ENCODE measurements at regions not wholly inside any gene's neighbourhood (a gene's known extent, or its start where the extent isn't known, plus 50 kb on each side); places are given as distances from the start of the nearest gene placed in this dataset.

GRCh38 chr4:123896446-123897071 is 500.0 kb downstream of the SPRY1 start:
- DNase-seq: no peak

GRCh38 chr4:123898946-123899666 is 502.5 kb downstream of the SPRY1 start:
- DNase-seq: no peak

DNA sequence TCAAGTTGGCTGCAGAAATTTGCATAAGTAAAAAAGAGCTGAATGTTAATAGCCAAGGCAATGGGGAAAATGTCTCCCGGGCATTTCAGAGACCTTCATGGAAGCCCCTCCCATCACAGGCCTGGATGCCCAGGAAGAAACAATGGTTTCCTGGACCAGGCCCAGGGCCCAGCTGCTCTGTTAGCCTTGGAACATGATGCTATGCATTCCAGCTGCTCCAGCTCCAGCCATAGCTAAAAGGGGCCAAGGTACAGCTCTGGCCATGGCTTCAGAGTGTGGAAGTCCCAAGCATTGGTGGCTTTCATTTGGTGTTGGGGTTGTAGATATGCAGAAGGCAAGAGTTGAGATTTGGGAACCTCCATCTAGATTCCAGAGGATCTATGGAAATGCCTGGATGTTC is 508.3 kb downstream of the SPRY1 start:
- DNase-seq: no peak

DNA sequence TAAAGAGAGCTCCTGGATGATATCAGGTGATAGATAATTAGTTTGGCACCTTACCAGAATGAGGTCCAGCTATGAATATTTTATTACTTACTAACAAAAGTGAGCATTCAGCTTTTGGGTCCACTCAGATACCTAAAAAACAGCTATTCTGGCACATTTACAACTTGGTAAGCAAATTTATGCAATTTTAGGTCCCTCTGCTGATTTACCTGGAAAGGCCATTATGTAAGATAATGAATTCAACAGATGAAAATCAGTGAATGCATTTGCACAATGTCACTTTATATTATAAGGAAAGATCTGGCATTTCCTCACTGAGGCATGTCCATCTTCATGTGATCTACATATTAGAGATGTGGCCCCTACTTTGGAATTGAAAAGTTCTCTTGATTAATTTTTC is 517.0 kb downstream of the SPRY1 start:
- DNase-seq: peak; percentile 6

DNA sequence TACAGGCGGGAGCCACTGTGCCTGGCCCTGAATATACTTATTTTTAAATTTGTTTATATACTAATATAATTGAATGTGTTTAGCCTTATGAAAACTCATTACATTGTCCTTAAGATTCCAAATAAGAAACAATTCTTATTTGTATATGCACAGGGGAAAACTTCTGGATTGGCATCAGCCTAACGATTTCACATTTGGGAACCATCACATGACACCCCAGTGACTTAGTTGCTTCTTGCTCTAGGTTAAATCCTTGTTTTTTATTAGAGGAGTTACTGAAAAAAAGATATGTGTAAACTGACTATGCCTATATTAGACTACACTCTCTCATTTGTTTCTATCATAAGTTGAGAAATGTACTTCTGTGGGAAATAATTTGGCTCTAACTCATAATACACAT is 520.2 kb downstream of the SPRY1 start:
- DNase-seq: no peak

DNA sequence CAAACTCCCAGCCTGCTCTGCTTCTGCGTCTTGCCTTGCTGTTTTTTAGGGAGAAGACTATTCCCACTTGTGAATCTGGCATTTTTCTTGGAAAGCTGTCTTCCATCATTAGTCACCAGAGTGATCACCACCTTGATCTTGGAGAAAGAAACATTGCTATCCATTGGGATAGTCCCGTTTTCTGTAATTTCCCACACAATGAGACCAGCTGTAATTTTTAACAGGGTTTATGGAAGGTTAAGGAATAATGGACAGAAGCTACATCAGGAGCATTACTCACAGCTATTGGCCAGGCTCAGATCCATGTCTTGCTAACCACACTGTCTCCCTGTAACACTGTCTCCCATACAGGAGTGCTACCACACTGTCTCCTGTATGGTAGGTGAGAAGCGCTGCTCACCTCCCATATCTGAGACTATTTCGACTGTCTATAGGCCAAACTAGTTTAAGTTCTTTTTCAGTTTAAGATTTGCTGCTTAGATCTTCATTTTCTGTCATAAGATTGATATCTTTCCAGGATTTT is 523.0 kb downstream of the SPRY1 start:
- no peak for DNase-seq

DNA sequence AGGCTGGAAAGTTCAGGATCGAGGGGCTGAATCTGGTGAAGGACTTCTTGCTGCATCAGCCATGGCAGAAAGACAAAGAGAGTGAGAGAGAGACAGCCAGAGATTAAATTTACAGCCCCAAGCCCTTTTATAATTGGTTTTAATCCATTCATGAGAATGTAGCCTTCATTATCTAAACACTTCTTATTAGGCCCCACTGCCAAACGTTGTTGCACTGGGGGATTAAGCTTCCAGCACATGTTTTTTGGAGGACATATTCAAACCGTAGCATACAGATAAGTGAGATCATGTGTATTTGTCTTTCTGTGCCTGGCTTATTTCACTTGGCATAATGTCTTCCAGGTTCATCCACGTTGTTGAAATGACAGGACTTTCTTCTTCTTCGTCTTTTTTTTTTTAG is 524.7 kb downstream of the SPRY1 start:
- DNase-seq: no peak

GRCh38 chr4:123922847-123923246 is 526.3 kb downstream of the SPRY1 start:
- DNase-seq: no peak

GRCh38 chr4:123924536-123924935 is 527.9 kb downstream of the SPRY1 start:
- DNase-seq: no peak

DNA sequence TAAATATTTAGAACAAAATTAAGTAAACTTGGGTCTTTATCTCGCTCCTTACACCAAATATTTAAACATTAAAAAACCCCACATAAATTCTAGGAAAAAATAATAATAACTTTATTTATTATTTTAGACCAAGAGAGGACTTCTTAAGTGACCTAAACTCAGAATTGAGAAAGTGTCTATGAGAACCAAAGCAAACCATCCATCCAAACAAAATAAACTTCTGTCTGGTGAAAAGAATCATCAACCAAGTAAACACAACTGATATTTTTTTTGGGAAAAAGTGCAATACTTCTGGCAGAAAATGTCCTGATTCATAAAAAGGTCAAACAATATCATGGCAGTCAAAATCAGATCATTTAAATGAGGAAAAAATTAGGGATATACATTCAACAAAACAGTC is 533.0 kb downstream of the SPRY1 start:
- DNase-seq: no peak

DNA sequence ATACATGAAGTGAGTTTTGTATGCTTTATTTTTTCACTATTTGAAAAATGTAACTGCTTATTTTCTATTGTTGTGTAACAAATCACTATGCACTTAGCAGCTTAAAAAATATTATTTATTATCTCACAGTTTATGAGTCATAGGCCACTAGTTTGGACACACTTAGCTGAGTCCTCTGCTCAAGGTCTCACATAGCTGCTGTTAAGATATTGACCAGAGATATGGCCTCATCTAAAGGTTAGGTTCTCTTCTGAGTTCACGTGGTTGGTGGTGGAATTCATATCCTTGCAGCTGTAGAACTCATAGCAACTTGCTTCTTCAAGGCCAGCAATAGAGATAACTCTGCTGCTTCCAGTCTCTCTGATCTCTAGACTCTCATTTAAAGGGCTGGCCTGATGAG is 534.4 kb downstream of the SPRY1 start:
- DNase-seq: no peak

- no peak for DNase-seq
Measured at GRCh38 chr4:123934096-123934495, 537.5 kb downstream of the SPRY1 start.

DNA sequence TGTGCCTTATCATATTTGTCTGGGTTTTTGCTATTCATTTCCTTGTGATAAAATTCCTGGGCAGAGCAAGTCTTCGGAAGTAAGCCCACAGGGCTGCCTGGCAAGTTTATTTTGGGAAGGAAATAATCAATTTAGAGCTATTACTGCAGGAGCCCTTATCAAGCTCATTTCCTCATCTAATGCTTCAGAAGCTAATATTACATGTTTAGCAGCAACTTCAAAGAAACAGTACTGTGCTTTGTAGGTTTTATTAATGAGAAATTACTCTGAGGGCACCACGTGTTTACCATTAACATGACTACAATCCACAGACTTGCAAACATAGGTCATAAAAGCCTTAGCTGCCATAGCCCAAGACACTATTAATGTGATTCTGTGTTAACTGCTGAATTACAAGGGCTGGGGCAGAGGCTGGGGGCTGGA is 540.0 kb downstream of the SPRY1 start:
- DNase-seq: no peak

DNA sequence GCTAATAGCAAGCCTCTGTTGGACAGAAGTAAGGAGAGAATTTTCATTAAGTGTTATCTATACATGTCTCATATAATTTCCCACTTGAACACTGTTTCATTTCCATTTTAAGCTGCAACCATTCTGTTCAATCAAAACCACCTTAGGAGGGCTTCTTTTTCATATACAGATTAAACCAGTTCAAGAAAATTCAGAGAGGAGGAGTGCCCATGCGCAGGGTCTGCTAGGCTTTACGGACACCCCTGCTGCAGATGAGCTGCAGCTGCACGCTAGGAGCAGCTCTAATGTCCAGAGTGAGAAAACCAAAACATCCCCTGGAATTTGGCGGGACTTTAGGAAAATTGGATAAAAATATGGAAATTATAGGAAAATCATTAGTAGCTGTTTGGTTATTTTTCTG is 541.0 kb downstream of the SPRY1 start:
- no peak for DNase-seq

DNA sequence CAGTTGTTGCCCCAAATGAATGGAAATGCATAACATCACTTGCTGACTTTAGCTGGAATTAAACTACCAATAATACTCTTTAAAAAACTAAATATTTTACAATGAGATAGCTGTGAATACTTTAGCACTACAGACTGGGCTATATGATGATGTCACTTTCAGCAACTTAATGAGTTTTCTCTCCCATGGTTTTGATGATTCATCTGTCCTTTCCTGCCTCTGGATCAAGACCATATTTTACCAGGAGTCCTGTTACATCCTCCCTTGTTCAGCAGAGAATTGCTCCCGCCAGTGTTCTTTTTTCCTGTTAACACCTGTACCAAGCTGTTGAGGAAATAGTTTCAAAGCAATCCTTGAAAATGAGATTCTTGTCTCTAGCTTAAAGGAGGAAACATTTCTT is 543.0 kb downstream of the SPRY1 start:
- no peak for DNase-seq

DNA sequence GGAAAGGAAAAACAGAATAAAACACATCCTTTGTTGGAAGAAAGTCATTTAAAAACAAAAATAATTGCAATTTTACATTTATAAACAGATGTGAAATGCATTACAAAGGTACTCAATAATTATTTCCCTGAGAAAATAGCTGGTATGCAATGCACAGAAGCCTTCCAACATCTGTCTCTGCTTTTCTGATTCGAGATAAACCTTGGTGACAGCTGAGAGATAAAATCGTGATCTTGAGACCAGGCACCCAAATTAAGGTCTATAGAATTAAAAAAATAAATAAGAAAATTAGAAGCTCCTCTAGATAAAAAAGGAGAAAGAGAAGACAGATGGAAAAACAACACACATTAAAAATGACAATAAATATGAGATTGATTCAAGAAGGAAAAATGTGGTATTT is 544.0 kb downstream of the SPRY1 start:
- DNase-seq: no peak

GRCh38 chr4:123941306-123941705 is 544.7 kb downstream of the SPRY1 start:
- DNase-seq: no peak

GRCh38 chr4:123943976-123944375 is 547.4 kb downstream of the SPRY1 start:
- DNase-seq: no peak

- DNase-seq: no peak
Measured at GRCh38 chr4:123945301-123945700, 548.7 kb downstream of the SPRY1 start.

DNA sequence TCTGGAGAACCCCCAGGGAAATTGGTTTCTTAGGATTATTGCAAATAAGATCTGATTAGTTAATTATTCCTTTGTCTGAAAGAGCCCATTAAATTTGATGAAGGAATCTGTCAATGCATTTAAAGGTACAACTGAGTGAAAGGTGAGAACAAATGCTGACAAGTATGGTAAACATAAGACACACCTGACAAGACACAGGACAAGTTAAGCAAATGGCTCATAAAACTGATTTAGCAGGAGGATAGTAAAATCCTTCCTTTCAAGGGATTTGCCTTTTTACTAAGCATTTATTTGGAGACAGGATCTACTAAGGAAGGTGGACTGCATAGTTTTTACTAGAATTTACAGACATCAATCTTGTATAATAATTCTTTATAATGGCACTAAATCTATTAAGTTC is 553.9 kb downstream of the SPRY1 start:
- no peak for DNase-seq

- no peak for DNase-seq
Measured at GRCh38 chr4:123952530-123953274, 556.1 kb downstream of the SPRY1 start.

DNA sequence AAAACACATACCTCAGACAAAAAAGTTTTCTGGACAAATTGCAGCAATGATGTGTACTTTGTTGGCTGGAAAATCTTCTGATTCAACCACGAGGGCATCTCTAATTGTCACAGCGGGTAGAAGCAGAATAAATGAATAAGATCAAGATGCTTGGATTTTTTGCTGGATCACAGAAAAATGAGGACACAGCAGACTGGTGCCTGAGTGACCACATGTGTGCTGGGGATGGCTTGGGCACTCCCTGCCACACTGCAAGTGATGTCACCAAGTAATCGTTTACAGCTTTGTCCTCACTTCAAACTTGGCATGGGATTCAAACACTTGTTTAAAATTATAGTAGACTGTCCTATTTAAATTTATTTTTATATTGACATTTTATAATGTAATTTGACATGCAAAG is 557.0 kb downstream of the SPRY1 start:
- DNase-seq: no peak

DNA sequence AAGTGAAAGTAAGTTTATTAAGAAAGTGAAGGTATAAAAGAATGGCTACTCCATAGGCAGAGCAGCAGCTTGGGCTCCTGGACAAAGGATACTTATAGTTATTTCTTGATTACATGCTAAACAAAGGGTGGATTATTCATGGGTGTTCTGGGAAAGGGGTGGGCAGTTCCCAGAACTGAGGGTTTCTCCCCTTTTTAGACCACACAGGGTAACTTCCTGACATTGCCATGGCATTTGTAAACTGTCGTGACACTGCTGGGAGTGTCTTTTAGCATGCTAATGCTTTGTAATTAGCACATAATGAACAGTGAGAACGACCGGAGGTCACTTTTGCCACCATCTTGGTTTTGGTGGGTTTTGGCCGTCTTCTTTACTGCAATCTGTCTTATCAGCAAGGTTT is 557.6 kb downstream of the SPRY1 start:
- DNase-seq: no peak
